Panc1 (cell line): ENCODE measurements at regions not wholly inside any gene's neighbourhood (a gene's known extent, or its start where the extent isn't known, plus 50 kb on each side); places are given as distances from the start of the nearest gene placed in this dataset.

Experiments
- ATAC-seq: fragments of 200-7000 bp; cut with Tn5 transposase; 2 replicates; pipeline ENCODE4 v1.9.1; 2020; ENCODE audit warnings: mild to moderate bottlenecking, moderate library complexity
- BruUV-seq: library from RNA; stranded (reverse); fragments of 400-500 nt; replicated peaks from 2 replicates; lab custom pipeline; 2021; lab: Mats Ljungman, UMichigan
- CTCF ChIA-PET: fragments of 300-600 bp; sonication (Branson Sonifier 250); formaldehyde crosslinking; loops from one replicate; lab custom pipeline; 2022; ENCODE audit warnings: antibody characterized with exemption; lab: Charles Lee
- POLR2A ChIA-PET: fragments of 300-600 bp; sonication (Branson Sonifier 250); formaldehyde crosslinking; loops from one replicate; lab custom pipeline; 2022; ENCODE audit warnings: antibody characterized with exemption; lab: Charles Lee
- DNase-seq: peaks from one replicate; pipeline ENCODE4 v3.0.0-alpha.2; 2010; ENCODE audit warnings: low read depth, low spot score
- H3K27ac ChIP-seq: 2 replicates; pipeline ENCODE4 v1.5.1; 2011; ENCODE audit warnings: mild to moderate bottlenecking, low read length, inconsistent platforms
- H3K27me3 ChIP-seq: fragments of 200-500 bp; sonication (Bioruptor generic); 2 replicates; pipeline ENCODE4 v1.6.0; 2014; ENCODE audit warnings: low read length, inconsistent platforms; ENCODE audit not compliant: control insufficient read depth, insufficient read depth
- H3K36me3 ChIP-seq: fragments of 200-500 bp; sonication (Bioruptor generic); 2 replicates; pipeline ENCODE4 v1.5.1; 2014; ENCODE audit warnings: inconsistent platforms, mild to moderate bottlenecking, low read length, moderate library complexity; ENCODE audit not compliant: control insufficient read depth, insufficient read depth
- H3K4me1 ChIP-seq: 2 replicates; pipeline ENCODE4 v1.5.1; 2011; ENCODE audit warnings: inconsistent platforms, mild to moderate bottlenecking, low read length, moderate library complexity; ENCODE audit not compliant: control insufficient read depth, insufficient read depth
- H3K4me3 ChIP-seq, 2 experiments: 2 replicates each; pipeline ENCODE4 v1.5.1; 2011 to 2012; ENCODE audit warnings: low read depth in 2 of 2, low read length in 2 of 2, mild to moderate bottlenecking in 2 of 2, inconsistent platforms in 1 of 2, moderate library complexity in 1 of 2
- H3K9me3 ChIP-seq: fragments of 200-500 bp; sonication (Bioruptor generic); 2 replicates; pipeline ENCODE4 v1.5.1; 2014; ENCODE audit warnings: low read depth, mild to moderate bottlenecking, inconsistent platforms, low read length, moderate library complexity; ENCODE audit not compliant: control insufficient read depth, insufficient read depth
- POLR2AphosphoS5 ChIP-seq: IDR thresholded peaks from 2 replicates; pipeline ENCODE4 v1.6.1; 2012; ENCODE audit warnings: mild to moderate bottlenecking, low read depth, low read length, moderate library complexity
- SIN3A ChIP-seq: IDR thresholded peaks from 2 replicates; pipeline ENCODE4 v1.6.1; 2012; ENCODE audit warnings: low read depth, mild to moderate bottlenecking, low read length, moderate library complexity, borderline replicate concordance; ENCODE audit not compliant: insufficient read depth
- TCF7L2 ChIP-seq: IDR thresholded peaks from 2 replicates; pipeline ENCODE4 v1.6.1; 2011; ENCODE audit warnings: mild to moderate bottlenecking, low read depth, low read length, inconsistent platforms
- in situ Hi-C: cut with HindIII; loops from 2 replicates; pipeline ENCODE4 v1.10.0; 2016; ENCODE audit warnings: low sequenced_read_pairs, low pct_unique_long_range_greater_than_20kb
- intact Hi-C: fragments of 100-400 bp; cut with micrococcal nuclease; formaldehyde crosslinking; loops from one replicate; pipeline ENCODE4 v1.10.0; 2022; ENCODE audit not compliant: unreplicated experiment
- TF ChIP-seq, protein P1 (sequence below), 2 experiments: IDR thresholded peaks; 2 replicates each; pipeline ENCODE4 v1.6.1; 2011 to 2012; ENCODE audit warnings: low read depth in 2 of 2, control low read depth in 1 of 2, low read length in 1 of 2, mild to moderate bottlenecking in 1 of 2, moderate library complexity in 1 of 2; ENCODE audit not compliant: insufficient read depth in 1 of 2
- TF ChIP-seq, protein P2 (sequence below): fragments of 450-650 bp; IDR thresholded peaks from 2 replicates; pipeline ENCODE4 v1.5.1; 2017; ENCODE audit warnings: mild to moderate bottlenecking

- ATAC-seq (no peak), DNase-seq (no peak)
- in situ Hi-C loops (no loop called here), intact Hi-C loops (no loop called here)
- no peaks in the 10 kb centered on the region for H3K9me3 ChIP-seq
- no peaks in the 10 kb centered on the region for H3K36me3 ChIP-seq
- no peak overlapping the region for H3K27ac ChIP-seq
- CTCF ChIA-PET, result no interaction called here
- TF ChIP-seq, protein P1, sequence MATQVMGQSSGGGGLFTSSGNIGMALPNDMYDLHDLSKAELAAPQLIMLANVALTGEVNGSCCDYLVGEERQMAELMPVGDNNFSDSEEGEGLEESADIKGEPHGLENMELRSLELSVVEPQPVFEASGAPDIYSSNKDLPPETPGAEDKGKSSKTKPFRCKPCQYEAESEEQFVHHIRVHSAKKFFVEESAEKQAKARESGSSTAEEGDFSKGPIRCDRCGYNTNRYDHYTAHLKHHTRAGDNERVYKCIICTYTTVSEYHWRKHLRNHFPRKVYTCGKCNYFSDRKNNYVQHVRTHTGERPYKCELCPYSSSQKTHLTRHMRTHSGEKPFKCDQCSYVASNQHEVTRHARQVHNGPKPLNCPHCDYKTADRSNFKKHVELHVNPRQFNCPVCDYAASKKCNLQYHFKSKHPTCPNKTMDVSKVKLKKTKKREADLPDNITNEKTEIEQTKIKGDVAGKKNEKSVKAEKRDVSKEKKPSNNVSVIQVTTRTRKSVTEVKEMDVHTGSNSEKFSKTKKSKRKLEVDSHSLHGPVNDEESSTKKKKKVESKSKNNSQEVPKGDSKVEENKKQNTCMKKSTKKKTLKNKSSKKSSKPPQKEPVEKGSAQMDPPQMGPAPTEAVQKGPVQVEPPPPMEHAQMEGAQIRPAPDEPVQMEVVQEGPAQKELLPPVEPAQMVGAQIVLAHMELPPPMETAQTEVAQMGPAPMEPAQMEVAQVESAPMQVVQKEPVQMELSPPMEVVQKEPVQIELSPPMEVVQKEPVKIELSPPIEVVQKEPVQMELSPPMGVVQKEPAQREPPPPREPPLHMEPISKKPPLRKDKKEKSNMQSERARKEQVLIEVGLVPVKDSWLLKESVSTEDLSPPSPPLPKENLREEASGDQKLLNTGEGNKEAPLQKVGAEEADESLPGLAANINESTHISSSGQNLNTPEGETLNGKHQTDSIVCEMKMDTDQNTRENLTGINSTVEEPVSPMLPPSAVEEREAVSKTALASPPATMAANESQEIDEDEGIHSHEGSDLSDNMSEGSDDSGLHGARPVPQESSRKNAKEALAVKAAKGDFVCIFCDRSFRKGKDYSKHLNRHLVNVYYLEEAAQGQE (IDR thresholded peaks at IDR 0.05; ENCODE audit: insufficient read depth in 1 of 2, low read depth in 2 of 2, low read length in 1 of 2), result no peak
- TF ChIP-seq, protein P2, sequence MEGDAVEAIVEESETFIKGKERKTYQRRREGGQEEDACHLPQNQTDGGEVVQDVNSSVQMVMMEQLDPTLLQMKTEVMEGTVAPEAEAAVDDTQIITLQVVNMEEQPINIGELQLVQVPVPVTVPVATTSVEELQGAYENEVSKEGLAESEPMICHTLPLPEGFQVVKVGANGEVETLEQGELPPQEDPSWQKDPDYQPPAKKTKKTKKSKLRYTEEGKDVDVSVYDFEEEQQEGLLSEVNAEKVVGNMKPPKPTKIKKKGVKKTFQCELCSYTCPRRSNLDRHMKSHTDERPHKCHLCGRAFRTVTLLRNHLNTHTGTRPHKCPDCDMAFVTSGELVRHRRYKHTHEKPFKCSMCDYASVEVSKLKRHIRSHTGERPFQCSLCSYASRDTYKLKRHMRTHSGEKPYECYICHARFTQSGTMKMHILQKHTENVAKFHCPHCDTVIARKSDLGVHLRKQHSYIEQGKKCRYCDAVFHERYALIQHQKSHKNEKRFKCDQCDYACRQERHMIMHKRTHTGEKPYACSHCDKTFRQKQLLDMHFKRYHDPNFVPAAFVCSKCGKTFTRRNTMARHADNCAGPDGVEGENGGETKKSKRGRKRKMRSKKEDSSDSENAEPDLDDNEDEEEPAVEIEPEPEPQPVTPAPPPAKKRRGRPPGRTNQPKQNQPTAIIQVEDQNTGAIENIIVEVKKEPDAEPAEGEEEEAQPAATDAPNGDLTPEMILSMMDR, result no peak
- TF ChIP-seq POLR2AphosphoS5 (no peak), SIN3A (no peak)
- POLR2A ChIA-PET, result no interaction called here
- BruUV-seq, result no TSS peak
- no peak overlapping the region for H3K4me3 ChIP-seq
- H3K27me3 ChIP-seq, result no peaks in the 10 kb centered on the region
- no peaks in the 10 kb centered on the region for H3K4me1 ChIP-seq
These were observed 619.6 kb downstream of the CPS1 start for GRCh38 chr2:211175956-211176355.

DNA sequence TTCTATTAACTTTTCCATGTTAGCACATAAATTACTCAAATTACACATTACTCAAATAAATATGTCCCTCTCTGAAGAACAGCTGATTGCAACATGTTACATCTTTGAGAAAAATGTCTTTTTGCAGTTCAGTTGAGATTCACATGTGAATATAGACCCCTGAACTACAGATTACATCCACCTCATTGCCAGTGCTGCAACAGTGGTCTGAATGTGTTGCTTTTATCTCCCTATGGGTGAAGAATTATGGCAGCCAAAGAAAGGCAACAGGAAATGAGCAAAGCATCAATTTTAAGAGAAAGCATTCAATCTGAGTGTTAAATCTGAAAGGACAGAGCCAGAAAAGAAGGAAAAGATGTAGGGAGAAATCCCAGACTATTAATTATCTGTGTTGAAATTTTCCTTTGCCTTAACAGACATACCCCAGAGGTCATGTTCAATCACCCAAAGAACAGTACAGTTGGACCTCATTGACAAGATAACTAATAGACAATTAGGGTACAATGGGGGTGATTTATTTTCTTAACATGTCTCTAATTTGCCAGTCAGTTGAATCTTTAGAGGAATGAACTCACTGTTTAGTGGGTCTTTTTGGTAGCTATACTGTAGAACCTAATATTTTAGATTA lies 620.2 kb downstream of the CPS1 start:
- TF ChIP-seq, protein P1 (IDR thresholded peaks at IDR 0.05; ENCODE audit: insufficient read depth in 1 of 2, low read depth in 2 of 2, low read length in 1 of 2), result no peak
- TF ChIP-seq POLR2AphosphoS5 (no peak), TCF7L2 (no peak), SIN3A (no peak)
- TF ChIP-seq, protein P2, result no peak
- ChIA-PET POLR2A (no interaction called here), CTCF (no interaction called here)
- ATAC-seq, result no peak
- Histone ChIP-seq H3K36me3 (no peaks in the 10 kb centered on the region), H3K4me1 (no peaks in the 10 kb centered on the region; the same call in 1 of the 2 replicates), H3K9me3 (no peaks in the 10 kb centered on the region), H3K4me3 (no peak overlapping the region), H3K27me3 (no peaks in the 10 kb centered on the region), H3K27ac (no peak overlapping the region)
- intact Hi-C loops, result no loop called here
- DNase-seq, result no peak
- in situ Hi-C loops, result no loop called here
- BruUV-seq, result no TSS peak
